HG03097 (cell line): ENCODE measurements at regions not wholly inside any gene's neighbourhood (a gene's known extent, or its start where the extent isn't known, plus 50 kb on each side); places are given as distances from the start of the nearest gene placed in this dataset.
"Not testable (repeated sequence)": the region's sequence is repeated elsewhere in the genome, so short reads cannot be mapped to it uniquely, and the experiment has no call there.

Experiments used
- ATAC-seq: cut with Tn5 transposase; IDR thresholded peaks from one replicate; pipeline ENCODE4 v1.9.1; 2021; ENCODE audit not compliant: unreplicated experiment, low FRiP score

- ATAC-seq: no peak
Observed at GRCh38 chr14:22271838-22272799, 316.9 kb downstream of the DAD1 start.

DNA sequence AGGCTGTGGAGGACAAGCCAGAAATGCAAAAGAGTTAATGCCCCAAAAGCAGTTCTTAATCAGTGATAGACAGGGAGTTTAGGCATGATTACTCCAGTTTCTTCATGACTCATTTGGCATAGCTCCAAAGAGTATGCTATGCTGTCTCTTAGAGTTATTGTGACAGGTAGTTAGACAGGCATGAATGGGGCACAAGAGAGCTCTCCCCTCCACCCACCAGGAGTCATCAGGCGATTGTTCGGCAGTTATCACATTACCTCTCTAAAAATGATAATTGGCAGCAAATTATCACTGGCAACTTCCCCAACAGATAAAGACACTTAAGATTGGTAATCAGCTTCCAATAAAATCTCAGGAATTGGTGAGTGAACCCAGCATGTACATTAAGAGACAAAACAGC, 320.1 kb downstream of the DAD1 start:
- no peak for ATAC-seq

DNA sequence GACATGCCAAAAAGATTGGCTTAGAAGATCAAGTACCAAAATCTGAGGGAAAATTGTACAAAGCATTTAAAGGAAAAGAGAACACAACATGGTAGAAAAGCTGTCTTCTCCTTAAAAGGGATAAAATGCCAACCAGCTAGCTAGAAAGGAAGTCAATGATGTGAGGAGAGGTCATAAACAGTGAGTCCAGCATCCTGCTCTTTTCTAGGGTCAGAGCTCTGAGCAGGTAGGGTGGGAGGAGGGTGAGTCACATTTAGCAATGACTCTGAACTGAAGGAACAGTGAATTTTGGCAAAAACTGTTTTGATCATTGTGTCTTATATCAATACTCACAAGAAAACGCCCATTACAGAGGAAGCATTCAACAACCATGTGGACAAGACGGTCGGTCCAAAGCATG, 322.3 kb downstream of the DAD1 start:
- ATAC-seq: no peak

- ATAC-seq: no peak
Observed at GRCh38 chr14:22266142-22266442, 322.9 kb downstream of the DAD1 start.

DNA sequence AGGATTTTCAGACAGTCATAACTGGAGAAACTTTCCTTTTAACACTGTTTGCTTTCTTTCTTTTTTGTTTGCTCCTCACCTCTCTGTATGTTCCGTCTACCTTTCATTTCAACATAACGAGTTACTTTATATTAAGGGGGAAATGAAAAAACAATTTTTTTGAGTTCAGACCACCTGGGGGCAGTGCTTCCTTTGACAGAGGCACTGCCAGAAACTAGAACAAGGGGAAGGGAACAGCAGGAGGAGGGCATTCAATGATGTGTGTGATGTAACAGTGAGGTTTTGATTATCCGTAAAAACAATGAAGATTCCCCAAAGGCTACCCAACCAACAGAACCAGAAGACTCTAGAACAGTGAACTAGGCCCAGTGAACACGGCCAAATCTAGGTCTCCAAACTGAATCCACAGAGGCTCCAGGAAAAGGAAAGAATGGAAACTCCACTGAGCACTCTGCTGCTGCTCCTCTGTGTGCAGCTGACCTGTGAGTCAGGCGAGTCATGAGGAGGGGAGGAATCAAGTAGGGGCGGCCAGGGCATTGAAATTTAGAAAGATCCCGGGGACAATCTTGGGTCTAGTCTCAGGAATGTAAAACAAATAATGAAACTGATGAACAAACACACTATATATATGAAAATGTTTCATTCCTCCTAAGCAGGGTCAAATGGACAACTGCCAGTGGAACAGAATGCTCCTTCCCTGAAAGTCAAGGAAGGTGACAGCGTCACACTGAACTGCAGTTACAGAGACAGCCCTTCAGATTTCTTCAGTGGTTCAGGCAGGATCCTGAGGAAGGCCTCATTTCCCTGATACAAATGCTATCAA, 323.5 kb downstream of the DAD1 start:
- ATAC-seq: no peak

DNA sequence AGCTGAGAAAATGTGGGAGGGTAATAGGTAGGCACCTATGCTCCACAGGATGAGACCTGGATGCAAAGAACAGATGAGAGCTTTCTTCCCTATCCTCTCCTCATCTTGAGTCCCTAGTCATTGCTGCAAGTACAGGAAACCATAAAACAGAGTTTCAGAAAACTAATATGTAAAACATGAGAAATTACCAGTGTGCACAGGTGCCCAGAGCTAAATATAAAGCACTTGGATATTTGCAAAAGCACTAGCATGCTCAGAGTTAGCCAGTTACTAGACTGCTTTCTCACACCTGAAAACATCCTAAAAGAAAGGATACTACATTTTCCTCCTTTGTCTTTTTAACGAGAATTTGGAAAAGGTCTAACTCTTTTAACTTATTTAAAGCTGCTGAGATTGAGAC, 324.3 kb downstream of the DAD1 start:
- no peak for ATAC-seq

DNA sequence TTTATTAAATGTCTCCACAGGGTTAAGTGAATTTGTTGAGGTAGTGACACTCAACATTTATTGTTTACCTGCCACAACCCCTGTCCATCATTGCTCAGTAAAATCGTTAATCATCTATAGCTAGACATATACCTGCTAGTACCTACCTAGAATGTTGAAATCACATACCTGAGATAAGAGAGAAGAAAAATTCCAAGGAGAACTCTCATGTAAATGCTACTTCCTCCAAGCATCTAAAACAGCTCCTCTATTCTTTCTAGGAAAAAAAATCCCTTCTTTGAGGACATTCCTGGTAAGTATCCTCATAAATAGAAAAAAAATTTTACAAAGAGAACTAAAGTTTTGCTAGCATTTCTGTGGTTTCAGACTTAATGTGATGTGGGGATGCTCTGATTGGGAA, 325.1 kb downstream of the DAD1 start:
- ATAC-seq: no peak

GRCh38 chr14:22262881-22263280, 326.1 kb downstream of the DAD1 start:
- ATAC-seq: no peak

DNA sequence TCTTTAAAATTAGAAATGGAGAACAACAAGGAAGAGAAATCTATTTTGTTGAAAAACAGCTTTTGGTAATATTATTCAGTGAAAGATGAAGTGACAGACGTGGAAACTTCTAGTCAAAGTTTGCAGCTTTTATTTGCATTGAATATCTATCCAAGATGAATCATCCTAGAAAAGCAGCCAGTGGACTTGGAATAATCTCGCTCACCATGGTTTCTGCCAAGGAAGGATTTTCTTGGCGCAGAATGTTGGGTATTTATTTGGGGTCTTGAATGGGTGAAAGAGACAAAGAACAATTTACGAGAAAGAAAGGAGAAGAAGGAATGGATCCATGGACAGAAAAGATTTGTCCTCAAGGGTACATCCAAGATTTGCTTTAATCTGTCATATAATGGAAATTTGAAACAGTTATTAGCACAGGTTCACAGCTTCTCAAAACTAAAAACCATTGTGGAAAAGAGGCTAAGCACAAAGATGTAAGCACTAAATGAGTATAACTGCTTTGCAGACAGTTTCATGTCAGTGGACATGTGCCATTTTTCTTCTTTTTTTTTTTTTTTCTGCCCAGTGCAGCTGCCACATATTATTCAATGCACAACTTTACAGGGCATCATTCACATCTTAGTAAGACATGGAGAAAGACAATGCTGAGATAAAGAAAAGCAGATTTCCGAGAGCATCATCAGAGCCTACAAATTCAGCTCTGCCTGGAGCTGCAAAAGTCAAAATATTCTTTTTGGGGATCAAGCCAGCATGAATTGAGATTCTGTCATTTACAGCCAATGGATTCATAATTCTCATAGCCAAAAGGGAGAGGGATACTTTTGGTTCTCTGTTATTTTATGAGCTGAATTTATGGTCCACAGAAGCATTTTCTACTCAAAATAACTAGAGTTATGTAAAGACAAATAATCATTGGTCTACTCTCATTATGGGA, 333.7 kb downstream of the DAD1 start:
- ATAC-seq: no peak

- no peak for ATAC-seq
Observed at GRCh38 chr14:22252686-22253085, 336.3 kb downstream of the DAD1 start.

DNA sequence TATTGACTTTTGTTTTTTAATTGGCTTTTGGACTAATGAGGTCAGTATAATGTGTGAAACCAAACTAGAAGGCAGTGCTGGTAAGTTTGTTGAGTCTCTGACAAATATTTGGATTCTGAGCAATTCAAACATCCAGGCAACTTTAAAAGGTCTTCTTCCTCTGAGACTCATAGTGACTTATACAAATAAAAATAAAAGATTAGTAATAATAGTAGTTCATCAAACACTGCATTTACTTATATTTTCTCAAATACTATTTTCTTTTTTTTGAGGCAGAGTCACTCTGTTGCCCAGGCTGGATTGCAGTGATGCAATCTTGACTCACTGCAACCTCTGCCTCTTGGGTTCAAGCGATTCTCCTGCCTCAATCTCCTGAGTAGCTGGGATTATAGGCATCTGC, 337.9 kb downstream of the DAD1 start:
- no peak for ATAC-seq

DNA sequence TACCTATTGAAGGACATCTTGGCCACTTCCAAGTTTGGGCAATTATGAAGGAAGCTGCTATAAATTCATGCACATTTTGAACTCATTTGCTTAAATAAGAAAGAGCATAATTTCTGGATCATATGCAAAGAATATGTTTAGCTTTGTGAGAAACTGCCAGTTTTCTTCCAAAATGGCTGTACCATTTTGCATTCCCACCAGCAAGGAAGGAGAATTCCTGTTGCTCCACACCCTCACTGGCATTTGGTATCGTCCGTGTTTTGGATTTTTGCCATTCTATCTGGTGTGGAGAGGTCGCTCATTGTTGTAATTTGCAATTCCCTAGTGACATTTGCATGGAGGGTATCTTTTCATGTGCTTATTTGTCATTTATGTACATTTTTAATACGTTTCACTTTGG, 339.3 kb downstream of the DAD1 start:
- ATAC-seq: no peak

DNA sequence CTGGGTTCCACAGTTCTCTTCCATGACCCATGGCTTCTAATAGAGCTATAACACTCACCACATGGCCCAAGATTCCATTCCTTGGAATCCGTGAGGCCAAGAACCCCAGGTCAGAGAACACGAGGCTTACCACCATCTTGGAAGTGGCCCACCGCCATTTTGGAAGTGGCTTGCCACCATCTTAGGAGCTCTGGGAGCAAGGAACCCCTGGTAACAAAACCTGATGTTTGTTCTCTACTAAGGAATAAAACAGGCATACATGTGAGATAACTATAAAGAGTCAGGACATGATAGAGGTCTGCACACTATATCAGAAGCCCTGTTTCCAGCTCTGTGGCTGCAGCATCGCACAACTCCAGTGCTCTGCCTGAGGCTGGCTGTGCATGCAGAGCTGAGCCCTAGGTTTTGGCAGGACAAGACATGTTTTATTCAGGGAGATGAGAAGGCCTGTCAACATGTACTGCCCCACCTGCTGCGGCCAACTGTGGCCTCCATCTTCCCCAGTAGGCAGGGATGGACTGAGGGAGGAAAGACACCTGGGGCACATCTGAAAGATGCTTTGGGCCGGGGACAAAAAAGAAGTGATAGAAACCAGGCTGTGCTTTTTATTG, 344.9 kb downstream of the DAD1 start:
- no peak for ATAC-seq

DNA sequence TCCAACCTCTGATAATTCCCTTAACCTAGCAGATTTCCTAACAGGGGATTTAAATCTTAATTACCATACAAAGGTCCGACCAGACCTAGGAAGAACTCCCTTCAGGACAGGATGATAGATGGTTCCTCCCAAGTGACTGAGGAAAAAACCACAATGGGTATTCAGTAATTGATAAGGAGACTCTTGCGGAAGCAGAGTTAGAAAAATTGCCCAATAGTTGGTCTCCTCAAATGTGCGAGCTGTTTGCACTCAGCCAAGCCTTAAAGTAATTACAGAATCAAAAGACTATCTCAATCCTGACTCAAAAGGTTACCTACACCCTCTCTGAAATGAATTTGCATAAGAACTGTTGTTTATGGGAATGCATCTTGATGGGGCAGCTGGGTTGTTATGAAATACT, 350.7 kb downstream of the DAD1 start:
- ATAC-seq: not testable (repeated sequence)

DNA sequence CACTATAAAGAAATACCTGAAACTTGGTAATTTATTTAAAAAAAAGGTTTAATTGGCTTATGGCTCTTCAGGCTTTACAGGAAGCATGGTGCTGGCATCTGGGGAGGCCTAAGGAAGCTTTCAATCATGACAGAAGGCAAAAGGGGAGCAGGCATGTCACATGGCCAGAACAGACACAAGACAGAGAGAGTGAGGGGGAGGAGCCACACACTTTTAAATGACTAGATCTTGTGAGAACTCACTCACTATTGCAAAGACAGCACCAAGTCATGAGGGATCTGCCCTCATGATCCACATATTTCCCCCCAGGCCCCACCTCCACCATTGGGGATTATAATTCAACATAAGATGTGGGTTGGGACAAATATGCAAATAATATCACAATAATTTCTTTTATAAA, 355.6 kb downstream of the DAD1 start:
- ATAC-seq: no peak

GRCh38 chr14:22232933-22233332, 356.1 kb downstream of the DAD1 start:
- no peak for ATAC-seq

- ATAC-seq: no peak
Observed at GRCh38 chr14:22232486-22232885, 356.5 kb downstream of the DAD1 start.

DNA sequence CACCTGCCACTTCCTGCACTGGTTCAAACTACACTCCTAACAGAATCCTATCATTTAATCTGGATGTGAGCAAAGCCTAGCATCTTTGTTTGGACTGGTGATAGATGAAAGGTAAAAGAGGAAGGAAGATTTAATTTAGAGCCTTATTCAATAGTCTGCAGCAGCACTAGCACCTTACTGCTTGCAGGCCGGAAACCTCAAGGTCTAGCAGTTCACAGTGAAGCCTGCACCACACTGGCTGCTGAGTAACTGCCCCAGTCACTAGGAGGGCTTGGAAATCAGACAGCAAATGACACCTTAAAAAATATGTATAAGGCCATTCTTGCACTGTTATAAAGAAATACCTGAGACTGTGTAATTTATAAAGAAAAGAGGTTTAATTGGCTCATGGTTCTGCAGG, 358.0 kb downstream of the DAD1 start:
- no peak for ATAC-seq

DNA sequence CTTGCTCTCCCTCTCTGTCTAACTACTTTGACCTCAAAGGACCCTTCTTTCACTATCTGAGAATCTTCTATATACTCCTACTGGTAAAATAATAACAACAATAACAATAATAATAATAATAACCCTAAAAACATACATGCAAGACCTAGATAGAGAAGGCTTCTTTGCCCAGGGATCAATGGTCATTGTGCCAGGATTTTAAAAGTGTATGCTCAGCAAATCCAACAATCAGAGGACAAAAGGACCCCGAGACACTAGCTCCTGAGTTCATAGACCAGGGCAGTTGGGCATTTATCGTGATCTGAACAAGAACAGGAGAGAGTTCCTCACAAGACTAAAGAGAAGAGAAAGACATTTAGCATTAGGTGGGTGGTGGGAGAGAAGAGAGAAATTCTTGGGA, 358.5 kb downstream of the DAD1 start:
- ATAC-seq: no peak

DNA sequence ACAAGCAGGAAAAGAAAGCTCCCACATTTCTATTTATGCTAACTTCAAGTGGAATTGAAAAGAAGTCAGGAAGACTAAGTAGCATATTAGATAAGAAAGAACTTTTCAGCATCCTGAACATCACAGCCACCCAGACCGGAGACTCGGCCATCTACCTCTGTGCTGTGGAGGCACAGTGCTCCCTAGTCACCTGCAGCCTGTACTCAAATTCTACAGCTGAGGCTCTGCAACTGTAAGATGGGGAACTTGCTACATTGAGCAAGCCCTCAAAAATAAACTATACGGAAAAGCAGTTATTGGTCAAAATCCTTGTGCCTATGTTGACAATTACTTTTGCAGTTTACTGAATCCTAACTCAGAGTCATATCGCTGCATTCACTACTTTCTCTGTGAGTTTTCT, 361.9 kb downstream of the DAD1 start:
- ATAC-seq: no peak
